ENCODE measurements at regions not wholly inside any gene's neighbourhood (a gene's known extent, or its start where the extent isn't known, plus 50 kb on each side); places are given as distances from the start of the nearest gene placed in this dataset.

- Histone ChIP-seq H3K4me1 (ENCODE audit: control insufficient read depth in 4 of 4, insufficient read depth in 4 of 4, low read length in 3 of 4) (no peaks in the 10 kb centered on the region), H3K27ac (ENCODE audit: low read depth in 1 of 2, low read length in 2 of 2) (no peak overlapping the region), H3K27me3 (ENCODE audit: control insufficient read depth in 4 of 4, insufficient read depth in 4 of 4, low read length in 3 of 4) (peaks cover 0 to 2% (median 0%) of the 10 kb centered on the region in 4 donors), H3K4me3 (ENCODE audit: low read depth in 1 of 3, low read length in 3 of 3) (no peak overlapping the region), H3K9ac (ENCODE audit: low read depth in 1 of 2, low read length in 2 of 2) (no peak overlapping the region), H3K36me3 (ENCODE audit: control insufficient read depth in 4 of 4, insufficient read depth in 3 of 4, low read depth in 1 of 4, low read length in 3 of 4) (no peaks in the 10 kb centered on the region), H3K9me3 (ENCODE audit: control insufficient read depth in 4 of 4, low read length in 3 of 4) (no peaks in the 10 kb centered on the region)
- TF ChIP-seq FOXA1 (IDR thresholded peaks at IDR 0.05), result no peak
- WGBS, result 73% methylated on average over 6 of the region's 6 CpGs
- no peak for DNase-seq (ENCODE audit: low spot score)
Measured at GRCh38 chr4:26178854-26179253, 142.0 kb upstream of the RBPJ start.

DNA sequence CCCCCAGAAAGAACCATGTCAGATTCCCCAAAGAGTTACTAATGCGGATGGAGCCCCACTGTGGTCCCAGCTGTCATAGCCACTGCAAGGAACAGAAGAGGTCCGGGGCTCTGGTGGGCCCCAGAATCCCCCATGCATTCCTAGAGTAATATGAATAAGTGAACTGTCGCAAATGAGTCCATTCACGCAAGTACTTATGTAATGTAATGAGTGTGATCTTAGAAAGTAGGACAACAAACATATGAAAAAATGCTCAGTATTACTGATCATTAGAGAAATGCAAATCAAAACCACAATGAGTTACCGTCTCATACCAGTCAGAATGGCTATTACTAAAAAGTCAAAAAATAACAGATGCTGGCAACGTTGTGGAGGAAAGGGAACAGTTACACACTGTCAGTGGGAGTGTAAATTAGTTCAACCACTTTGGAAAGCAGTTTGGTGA, 141.5 kb upstream of the RBPJ start:
- Histone ChIP-seq H3K36me3 (ENCODE audit: control insufficient read depth in 4 of 4, insufficient read depth in 3 of 4, low read depth in 1 of 4, low read length in 3 of 4) (no peaks in the 10 kb centered on the region), H3K9me3 (ENCODE audit: control insufficient read depth in 4 of 4, low read length in 3 of 4) (no peaks in the 10 kb centered on the region), H3K4me3 (ENCODE audit: low read depth in 1 of 3, low read length in 3 of 3) (no peak overlapping the region), H3K27me3 (ENCODE audit: control insufficient read depth in 4 of 4, insufficient read depth in 4 of 4, low read length in 3 of 4) (no peaks in the 10 kb centered on the region), H3K9ac (ENCODE audit: low read depth in 1 of 2, low read length in 2 of 2) (no peak overlapping the region), H3K4me1 (ENCODE audit: control insufficient read depth in 4 of 4, insufficient read depth in 4 of 4, low read length in 3 of 4) (no peaks in the 10 kb centered on the region), H3K27ac (ENCODE audit: low read depth in 1 of 2, low read length in 2 of 2) (no peak overlapping the region)
- TF ChIP-seq GABPA (IDR thresholded peaks at IDR 0.05 in 1 of 2, conservative IDR thresholded peaks at IDR 0.05 in 1 of 2), result no peak
- TF ChIP-seq HNF4G (IDR thresholded peaks at IDR 0.05), result no peak
- no peak for TF ChIP-seq REST (IDR thresholded peaks at IDR 0.05)
- TF ChIP-seq HNF4A (conservative IDR thresholded peaks at IDR 0.05), result no peak
- no peak for TF ChIP-seq JUND (IDR thresholded peaks at IDR 0.05)
- TF ChIP-seq RAD21 (IDR thresholded peaks at IDR 0.05), result no peak
- TF ChIP-seq FOXA1 (IDR thresholded peaks at IDR 0.05), result no peak
- TF ChIP-seq, protein P1, sequence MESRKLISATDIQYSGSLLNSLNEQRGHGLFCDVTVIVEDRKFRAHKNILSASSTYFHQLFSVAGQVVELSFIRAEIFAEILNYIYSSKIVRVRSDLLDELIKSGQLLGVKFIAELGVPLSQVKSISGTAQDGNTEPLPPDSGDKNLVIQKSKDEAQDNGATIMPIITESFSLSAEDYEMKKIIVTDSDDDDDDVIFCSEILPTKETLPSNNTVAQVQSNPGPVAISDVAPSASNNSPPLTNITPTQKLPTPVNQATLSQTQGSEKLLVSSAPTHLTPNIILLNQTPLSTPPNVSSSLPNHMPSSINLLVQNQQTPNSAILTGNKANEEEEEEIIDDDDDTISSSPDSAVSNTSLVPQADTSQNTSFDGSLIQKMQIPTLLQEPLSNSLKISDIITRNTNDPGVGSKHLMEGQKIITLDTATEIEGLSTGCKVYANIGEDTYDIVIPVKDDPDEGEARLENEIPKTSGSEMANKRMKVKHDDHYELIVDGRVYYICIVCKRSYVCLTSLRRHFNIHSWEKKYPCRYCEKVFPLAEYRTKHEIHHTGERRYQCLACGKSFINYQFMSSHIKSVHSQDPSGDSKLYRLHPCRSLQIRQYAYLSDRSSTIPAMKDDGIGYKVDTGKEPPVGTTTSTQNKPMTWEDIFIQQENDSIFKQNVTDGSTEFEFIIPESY (IDR thresholded peaks at IDR 0.05), result no peak
- TF ChIP-seq, protein P2, sequence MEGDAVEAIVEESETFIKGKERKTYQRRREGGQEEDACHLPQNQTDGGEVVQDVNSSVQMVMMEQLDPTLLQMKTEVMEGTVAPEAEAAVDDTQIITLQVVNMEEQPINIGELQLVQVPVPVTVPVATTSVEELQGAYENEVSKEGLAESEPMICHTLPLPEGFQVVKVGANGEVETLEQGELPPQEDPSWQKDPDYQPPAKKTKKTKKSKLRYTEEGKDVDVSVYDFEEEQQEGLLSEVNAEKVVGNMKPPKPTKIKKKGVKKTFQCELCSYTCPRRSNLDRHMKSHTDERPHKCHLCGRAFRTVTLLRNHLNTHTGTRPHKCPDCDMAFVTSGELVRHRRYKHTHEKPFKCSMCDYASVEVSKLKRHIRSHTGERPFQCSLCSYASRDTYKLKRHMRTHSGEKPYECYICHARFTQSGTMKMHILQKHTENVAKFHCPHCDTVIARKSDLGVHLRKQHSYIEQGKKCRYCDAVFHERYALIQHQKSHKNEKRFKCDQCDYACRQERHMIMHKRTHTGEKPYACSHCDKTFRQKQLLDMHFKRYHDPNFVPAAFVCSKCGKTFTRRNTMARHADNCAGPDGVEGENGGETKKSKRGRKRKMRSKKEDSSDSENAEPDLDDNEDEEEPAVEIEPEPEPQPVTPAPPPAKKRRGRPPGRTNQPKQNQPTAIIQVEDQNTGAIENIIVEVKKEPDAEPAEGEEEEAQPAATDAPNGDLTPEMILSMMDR (IDR thresholded peaks at IDR 0.05; ENCODE audit: low read depth, low read length, missing input control), result no peak
- no peak for TF ChIP-seq SP1 (IDR thresholded peaks at IDR 0.05)
- no peak for TF ChIP-seq EGR1 (IDR thresholded peaks at IDR 0.05; ENCODE audit: low read depth in 2 of 2)
- TF ChIP-seq, protein P3, sequence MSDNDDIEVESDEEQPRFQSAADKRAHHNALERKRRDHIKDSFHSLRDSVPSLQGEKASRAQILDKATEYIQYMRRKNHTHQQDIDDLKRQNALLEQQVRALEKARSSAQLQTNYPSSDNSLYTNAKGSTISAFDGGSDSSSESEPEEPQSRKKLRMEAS (IDR thresholded peaks at IDR 0.05), result no peak
- no peak for TF ChIP-seq RXRA (IDR thresholded peaks at IDR 0.05)
- TF ChIP-seq YY1 (IDR thresholded peaks at IDR 0.05), result no peak
- no peak for TF ChIP-seq TAF1 (conservative IDR thresholded peaks at IDR 0.05)
- TF ChIP-seq FOXA2 (IDR thresholded peaks at IDR 0.05), result no peak
- TF ChIP-seq NR2F2 (IDR thresholded peaks at IDR 0.05), result no peak
- 83% methylated on average over 6 of the region's 6 CpGs for WGBS
- no peak for DNase-seq (ENCODE audit: low spot score)

All from liver (tissue), 8 donors.